ENCODE measurements at regions not wholly inside any gene's neighbourhood (a gene's known extent, or its start where the extent isn't known, plus 50 kb on each side); places are given as distances from the start of the nearest gene placed in this dataset.

DNA sequence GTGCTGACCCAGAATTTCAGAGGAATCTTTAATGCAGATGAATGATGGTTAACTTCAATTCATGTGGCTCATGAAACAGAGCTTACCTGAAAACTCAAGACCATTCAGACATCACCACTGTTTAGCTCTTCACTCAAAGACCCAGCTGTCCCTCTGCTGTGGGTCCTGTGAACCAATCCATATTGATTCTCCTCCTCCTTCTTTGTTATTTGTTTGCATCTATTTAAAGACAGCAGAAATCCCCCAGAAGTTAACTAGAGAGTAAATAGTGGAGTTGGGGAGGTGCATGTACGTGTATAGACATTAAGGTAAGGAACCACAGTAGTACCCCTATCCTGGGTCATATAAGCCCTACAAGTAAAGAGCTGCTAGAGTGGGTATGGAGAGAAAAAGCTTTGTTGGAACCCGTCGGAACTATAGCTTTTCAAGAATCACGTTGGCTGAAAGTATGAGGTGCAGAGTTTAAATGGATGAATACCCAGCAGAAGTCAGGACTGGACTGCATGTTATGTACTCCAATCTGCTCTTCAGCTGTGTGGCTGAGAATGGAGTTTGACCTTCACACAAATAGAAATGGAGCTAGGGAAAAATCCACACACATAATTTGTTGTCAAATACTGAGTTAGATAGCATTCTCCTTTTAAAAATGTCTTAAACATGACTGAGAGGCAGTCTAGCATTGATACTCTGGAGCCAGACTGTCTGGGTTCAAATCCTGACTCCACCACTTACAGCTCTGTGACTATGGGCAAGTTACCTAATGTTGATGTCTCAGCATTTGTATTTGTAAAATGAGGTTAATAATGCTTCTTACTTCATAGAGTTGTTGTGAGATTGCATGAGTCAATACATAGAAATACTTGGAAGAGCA is 81.7 kb upstream of the HK2 start:
- WGBS, 2 donors = 42 to 47% methylated on average over 4 of the region's 4 CpGs
- Histone ChIP-seq H3K27ac (no peak overlapping the region), H3K9me3 (no peaks in the 10 kb centered on the region), H3K4me1 (no peaks in the 10 kb centered on the region), H3K36me3 (replicated peaks in 1 of 2; ENCODE audit: insufficient read depth in 1 of 2, low read depth in 2 of 2) (no peaks in the 10 kb centered on the region), H3K27me3 (no peaks in the 10 kb centered on the region), H3K4me3 (no peak overlapping the region)
- intact Hi-C loops (cut with DNase I) = no loop called here
- DNase-seq (no peak), ATAC-seq (no peak)
- TF ChIP-seq POLR2A (IDR thresholded peaks at IDR 0.05) = no peak
- TF ChIP-seq, protein P1, sequence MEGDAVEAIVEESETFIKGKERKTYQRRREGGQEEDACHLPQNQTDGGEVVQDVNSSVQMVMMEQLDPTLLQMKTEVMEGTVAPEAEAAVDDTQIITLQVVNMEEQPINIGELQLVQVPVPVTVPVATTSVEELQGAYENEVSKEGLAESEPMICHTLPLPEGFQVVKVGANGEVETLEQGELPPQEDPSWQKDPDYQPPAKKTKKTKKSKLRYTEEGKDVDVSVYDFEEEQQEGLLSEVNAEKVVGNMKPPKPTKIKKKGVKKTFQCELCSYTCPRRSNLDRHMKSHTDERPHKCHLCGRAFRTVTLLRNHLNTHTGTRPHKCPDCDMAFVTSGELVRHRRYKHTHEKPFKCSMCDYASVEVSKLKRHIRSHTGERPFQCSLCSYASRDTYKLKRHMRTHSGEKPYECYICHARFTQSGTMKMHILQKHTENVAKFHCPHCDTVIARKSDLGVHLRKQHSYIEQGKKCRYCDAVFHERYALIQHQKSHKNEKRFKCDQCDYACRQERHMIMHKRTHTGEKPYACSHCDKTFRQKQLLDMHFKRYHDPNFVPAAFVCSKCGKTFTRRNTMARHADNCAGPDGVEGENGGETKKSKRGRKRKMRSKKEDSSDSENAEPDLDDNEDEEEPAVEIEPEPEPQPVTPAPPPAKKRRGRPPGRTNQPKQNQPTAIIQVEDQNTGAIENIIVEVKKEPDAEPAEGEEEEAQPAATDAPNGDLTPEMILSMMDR (IDR thresholded peaks at IDR 0.05) = no peak

DNA sequence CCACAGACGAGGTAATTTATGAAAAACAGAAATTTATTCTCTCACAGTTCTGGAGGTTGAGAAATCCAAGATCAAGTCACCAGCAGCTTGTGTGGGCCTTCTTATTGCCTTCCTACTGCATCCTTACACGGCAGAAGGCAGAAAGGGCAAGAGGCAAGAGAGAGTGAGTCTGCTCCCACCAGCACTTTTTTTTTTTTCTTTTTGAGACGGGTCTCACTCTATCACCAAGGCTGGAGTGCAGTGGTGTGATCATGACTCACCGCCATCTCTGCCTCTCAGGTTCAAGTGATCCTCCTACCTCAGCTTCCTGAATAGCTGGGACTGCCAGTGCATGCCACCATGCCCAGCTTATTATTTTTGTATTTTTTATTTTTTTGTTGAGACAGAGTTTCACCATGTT is 78.5 kb upstream of the HK2 start:
- intact Hi-C loops (cut with DNase I) = no loop called here
- TF ChIP-seq POLR2A (IDR thresholded peaks at IDR 0.05) = no peak
- TF ChIP-seq, protein P1 (IDR thresholded peaks at IDR 0.05) = no peak
- Histone ChIP-seq H3K9me3 (no peaks in the 10 kb centered on the region), H3K4me1 (no peaks in the 10 kb centered on the region), H3K36me3 (replicated peaks in 1 of 2; ENCODE audit: insufficient read depth in 1 of 2, low read depth in 2 of 2) (no peaks in the 10 kb centered on the region), H3K4me3 (no peak overlapping the region), H3K27me3 (no peaks in the 10 kb centered on the region), H3K27ac (no peak overlapping the region)
- DNase-seq (no peak), ATAC-seq (no peak)
- 80 to 88% methylated on average over 4 of the region's 4 CpGs for WGBS, 2 donors

DNA sequence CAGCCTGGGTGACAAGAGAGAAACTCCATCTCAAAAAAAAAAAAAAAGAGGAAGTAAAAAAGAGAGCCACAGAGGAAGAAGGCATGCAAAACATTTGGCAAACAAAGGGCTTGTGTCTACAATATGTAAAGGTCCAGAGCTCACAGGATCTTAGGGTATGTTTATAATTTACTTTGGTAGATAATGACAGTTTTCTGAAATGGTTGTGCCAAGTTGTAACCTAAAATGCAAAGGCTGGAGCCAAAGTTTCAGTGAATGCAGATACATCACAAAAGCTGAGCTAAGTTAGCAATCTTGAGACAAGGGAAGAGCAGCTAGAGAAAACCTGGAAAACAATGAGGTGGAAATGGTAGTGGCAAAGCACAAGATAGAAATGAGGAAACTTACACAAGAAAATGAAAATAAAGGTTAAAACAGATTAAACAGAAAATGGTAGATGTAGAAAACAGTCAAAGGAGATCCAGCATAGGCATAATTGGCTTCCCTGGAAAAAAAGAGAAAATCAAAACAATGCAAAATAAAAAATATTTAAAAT is 77.5 kb upstream of the HK2 start:
- Histone ChIP-seq H3K27ac (no peak overlapping the region), H3K4me1 (no peaks in the 10 kb centered on the region), H3K9me3 (no peaks in the 10 kb centered on the region), H3K4me3 (no peak overlapping the region), H3K36me3 (replicated peaks in 1 of 2; ENCODE audit: insufficient read depth in 1 of 2, low read depth in 2 of 2) (no peaks in the 10 kb centered on the region), H3K27me3 (no peaks in the 10 kb centered on the region)
- DNase-seq = no peak
- no peak for TF ChIP-seq POLR2A (IDR thresholded peaks at IDR 0.05)
- TF ChIP-seq, protein P1 (IDR thresholded peaks at IDR 0.05) = no peak
- no peak for ATAC-seq
- intact Hi-C loops (cut with DNase I) = no loop called here

DNA sequence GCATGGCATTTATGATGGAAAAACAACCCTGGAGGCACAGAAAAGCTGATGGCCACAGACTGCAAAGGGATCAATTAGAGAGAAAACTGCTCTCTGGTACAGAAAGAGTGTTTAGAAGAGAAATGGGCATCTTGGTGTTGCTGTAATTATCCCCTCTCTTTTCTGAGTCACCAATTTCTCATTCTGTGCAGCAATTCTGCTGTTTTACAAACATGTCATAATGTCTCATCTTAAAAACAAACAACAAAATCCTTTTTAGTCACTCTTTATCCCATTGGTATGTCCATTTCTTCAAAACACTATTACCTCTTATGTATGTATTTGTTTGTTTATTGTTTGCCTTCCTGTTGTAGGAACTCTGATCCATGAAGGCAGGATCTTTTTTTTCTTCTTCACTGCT is 73.9 kb upstream of the HK2 start:
- DNase-seq (no peak), ATAC-seq (no peak)
- TF ChIP-seq, protein P1 (IDR thresholded peaks at IDR 0.05) = no peak
- no peak for TF ChIP-seq POLR2A (IDR thresholded peaks at IDR 0.05)
- Histone ChIP-seq H3K4me1 (no peaks in the 10 kb centered on the region), H3K36me3 (replicated peaks in 1 of 2; ENCODE audit: insufficient read depth in 1 of 2, low read depth in 2 of 2) (no peaks in the 10 kb centered on the region), H3K27ac (no peak overlapping the region), H3K4me3 (no peak overlapping the region), H3K27me3 (no peaks in the 10 kb centered on the region), H3K9me3 (no peaks in the 10 kb centered on the region)
- intact Hi-C loops (cut with DNase I) = no loop called here

Data from body of pancreas (tissue), 4 donors.